GM23338 (cell line): ENCODE measurements at regions not wholly inside any gene's neighbourhood (a gene's known extent, or its start where the extent isn't known, plus 50 kb on each side); places are given as distances from the start of the nearest gene placed in this dataset.

Source experiments
- CREB1 ChIP-seq: fragments of 250-450 bp; sonication (Bioruptor Pico); IDR thresholded peaks from 2 replicates; pipeline ENCODE4 v1.5.0; 2020; ENCODE audit warnings: low read depth, mild to moderate bottlenecking, moderate library complexity
- TF ChIP-seq, protein P1 (sequence below), 2 experiments: fragments of 200-600 bp in 1 of 2; sonication (generic) in 1 of 2; conservative IDR thresholded peaks; 2 replicates each; pipeline versions ENCODE4 v1.5.1 to v1.6.1; 2016 to 2017; ENCODE audit warnings: antibody characterized with exemption in 2 of 2, low read depth in 2 of 2, mild to moderate bottlenecking in 2 of 2, moderate library complexity in 1 of 2

DNA sequence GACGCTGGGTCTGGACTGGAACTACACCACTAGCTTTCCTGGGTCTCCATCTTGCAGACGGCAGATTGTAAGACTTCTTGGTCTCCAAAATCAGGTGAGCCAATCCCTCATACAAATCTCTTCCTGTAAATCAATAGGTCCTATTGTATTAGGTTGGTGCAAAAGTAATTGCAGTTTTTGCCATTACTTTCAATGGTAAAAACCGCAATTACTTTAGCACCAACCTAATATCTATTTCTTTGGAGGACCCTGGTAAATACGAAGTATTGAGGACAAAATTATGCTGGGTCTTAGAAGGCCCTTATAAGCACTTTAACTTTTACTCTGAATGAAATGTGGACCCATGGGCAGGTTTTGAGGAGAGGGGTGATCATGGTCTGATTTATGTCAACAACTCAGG, 330.6 kb upstream of the C16orf82 start:
- TF ChIP-seq, protein P1, sequence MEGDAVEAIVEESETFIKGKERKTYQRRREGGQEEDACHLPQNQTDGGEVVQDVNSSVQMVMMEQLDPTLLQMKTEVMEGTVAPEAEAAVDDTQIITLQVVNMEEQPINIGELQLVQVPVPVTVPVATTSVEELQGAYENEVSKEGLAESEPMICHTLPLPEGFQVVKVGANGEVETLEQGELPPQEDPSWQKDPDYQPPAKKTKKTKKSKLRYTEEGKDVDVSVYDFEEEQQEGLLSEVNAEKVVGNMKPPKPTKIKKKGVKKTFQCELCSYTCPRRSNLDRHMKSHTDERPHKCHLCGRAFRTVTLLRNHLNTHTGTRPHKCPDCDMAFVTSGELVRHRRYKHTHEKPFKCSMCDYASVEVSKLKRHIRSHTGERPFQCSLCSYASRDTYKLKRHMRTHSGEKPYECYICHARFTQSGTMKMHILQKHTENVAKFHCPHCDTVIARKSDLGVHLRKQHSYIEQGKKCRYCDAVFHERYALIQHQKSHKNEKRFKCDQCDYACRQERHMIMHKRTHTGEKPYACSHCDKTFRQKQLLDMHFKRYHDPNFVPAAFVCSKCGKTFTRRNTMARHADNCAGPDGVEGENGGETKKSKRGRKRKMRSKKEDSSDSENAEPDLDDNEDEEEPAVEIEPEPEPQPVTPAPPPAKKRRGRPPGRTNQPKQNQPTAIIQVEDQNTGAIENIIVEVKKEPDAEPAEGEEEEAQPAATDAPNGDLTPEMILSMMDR (conservative IDR thresholded peaks at IDR 0.05; ENCODE audit: low read depth in 2 of 2) = no peak
- TF ChIP-seq CREB1 = no peak
